Right lobe of liver (tissue), 4 donors: ENCODE measurements at regions not wholly inside any gene's neighbourhood (a gene's known extent, or its start where the extent isn't known, plus 50 kb on each side); places are given as distances from the start of the nearest gene placed in this dataset.

Experiments
- CTCF ChIP-seq, 4 donors: fragments of 200-600 bp in 3 of 4; fragments of 450-650 bp in 1 of 4; IDR thresholded peaks; one replicate each; pipeline versions ENCODE4 v1.5.1 to v1.8.0; 2016 to 2022; ENCODE audit warnings: antibody characterized with exemption in 4 of 4, mild to moderate bottlenecking in 2 of 4
- POLR2A ChIP-seq: fragments of 450-650 bp; IDR thresholded peaks from one replicate; pipeline ENCODE4 v1.6.1; 2017; ENCODE audit warnings: antibody characterized with exemption, mild to moderate bottlenecking
- donor health status: DM: no; HTN: no; CAD: no.
- donor health status: DM: no; HTN: no; CAD: no.
- donor health status: DM: no; HTN: yes; CAD: no.

- no peak for TF ChIP-seq CTCF (IDR thresholded peaks at IDR 0.05)
- no peak for TF ChIP-seq POLR2A
Observed at GRCh38 chr2:157203651-157204050, 53.9 kb upstream of the GALNT5 start.
